ENCODE measurements at regions not wholly inside any gene's neighbourhood (a gene's known extent, or its start where the extent isn't known, plus 50 kb on each side); places are given as distances from the start of the nearest gene placed in this dataset.

- no peak for DNase-seq (ENCODE audit: low read depth, low spot score)
These were observed 61.9 kb upstream of the CIBAR2 start for GRCh38 chr16:85173981-85174751.

- DNase-seq (ENCODE audit: low read depth, low spot score): no peak
These were observed 62.8 kb upstream of the CIBAR2 start for GRCh38 chr16:85174871-85175723.

GRCh38 chr16:85175724-85176233, 63.5 kb upstream of the CIBAR2 start:
- DNase-seq (ENCODE audit: low read depth, low spot score): no peak

- no peak for DNase-seq (ENCODE audit: low read depth, low spot score)
These were observed 64.5 kb upstream of the CIBAR2 start for GRCh38 chr16:85176541-85177447.

- no peak for DNase-seq (ENCODE audit: low read depth, low spot score)
These were observed 65.2 kb upstream of the CIBAR2 start for GRCh38 chr16:85177448-85177846.

GRCh38 chr16:85178006-85178591, 65.8 kb upstream of the CIBAR2 start:
- DNase-seq (ENCODE audit: low read depth, low spot score): no peak

GRCh38 chr16:85178596-85178995, 66.3 kb upstream of the CIBAR2 start:
- no peak for DNase-seq (ENCODE audit: low read depth, low spot score)

GRCh38 chr16:85179344-85180046, 67.2 kb upstream of the CIBAR2 start:
- DNase-seq (ENCODE audit: low read depth, low spot score): no peak

GRCh38 chr16:85180047-85180826, 68.0 kb upstream of the CIBAR2 start:
- DNase-seq (ENCODE audit: low read depth, low spot score): no peak

GRCh38 chr16:85180827-85181738, 68.8 kb upstream of the CIBAR2 start:
- DNase-seq (ENCODE audit: low read depth, low spot score): no peak

- no peak for DNase-seq (ENCODE audit: low read depth, low spot score)
These were observed 69.5 kb upstream of the CIBAR2 start for GRCh38 chr16:85181739-85182129.

GRCh38 chr16:85182286-85182685, 70.0 kb upstream of the CIBAR2 start:
- no peak for DNase-seq (ENCODE audit: low read depth, low spot score)

GRCh38 chr16:85182774-85183173, 70.5 kb upstream of the CIBAR2 start:
- DNase-seq (ENCODE audit: low read depth, low spot score): no peak

- DNase-seq (ENCODE audit: low read depth, low spot score): no peak
These were observed 71.3 kb upstream of the CIBAR2 start for GRCh38 chr16:85183564-85183963.

GRCh38 chr16:85184404-85184803, 72.1 kb upstream of the CIBAR2 start:
- DNase-seq (ENCODE audit: low read depth, low spot score): no peak

- no peak for DNase-seq (ENCODE audit: low read depth, low spot score)
These were observed 73.2 kb upstream of the CIBAR2 start for GRCh38 chr16:85185303-85186100.

- DNase-seq (ENCODE audit: low read depth, low spot score): no peak
These were observed 74.7 kb upstream of the CIBAR2 start for GRCh38 chr16:85187002-85187401.

GRCh38 chr16:85187447-85187846, 75.2 kb upstream of the CIBAR2 start:
- DNase-seq (ENCODE audit: low read depth, low spot score): no peak
